GM18508 (cell line): ENCODE measurements at regions not wholly inside any gene's neighbourhood (a gene's known extent, or its start where the extent isn't known, plus 50 kb on each side); places are given as distances from the start of the nearest gene placed in this dataset.
"Not testable (repeated sequence)": the region's sequence is repeated elsewhere in the genome, so short reads cannot be mapped to it uniquely, and the experiment has no call there.

Experiments
- ATAC-seq: cut with Tn5 transposase; IDR thresholded peaks from one replicate; pipeline ENCODE4 v1.9.1; 2021; ENCODE audit warnings: moderate number of reproducible peaks; ENCODE audit not compliant: insufficient read depth, unreplicated experiment

DNA sequence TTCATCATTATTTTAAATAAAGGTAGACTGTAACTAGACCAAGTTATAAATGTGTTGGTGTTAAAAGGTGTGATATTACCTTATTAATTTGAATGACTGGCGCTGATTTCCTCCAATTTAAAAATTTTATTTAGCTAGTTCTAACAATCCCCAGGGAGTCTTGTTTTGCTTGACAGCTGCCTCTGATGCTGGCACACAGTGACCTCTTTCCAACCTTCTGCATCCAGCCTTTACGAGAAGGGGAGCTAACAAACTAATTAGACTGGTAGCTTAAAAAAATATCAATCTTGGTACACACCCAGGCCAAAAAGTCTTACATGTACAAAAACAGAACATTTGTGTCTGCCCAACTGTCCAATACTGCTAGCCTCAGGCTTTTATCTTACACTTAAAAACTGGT, 51.8 kb upstream of the ENPEP start:
- no peak for ATAC-seq

- ATAC-seq: no peak
Observed at GRCh38 chr4:110418641-110419040, 57.3 kb upstream of the ENPEP start.

GRCh38 chr4:110417136-110417535, 58.8 kb upstream of the ENPEP start:
- no peak for ATAC-seq

- ATAC-seq: no peak
Observed at GRCh38 chr4:110415478-110415877, 60.5 kb upstream of the ENPEP start.

DNA sequence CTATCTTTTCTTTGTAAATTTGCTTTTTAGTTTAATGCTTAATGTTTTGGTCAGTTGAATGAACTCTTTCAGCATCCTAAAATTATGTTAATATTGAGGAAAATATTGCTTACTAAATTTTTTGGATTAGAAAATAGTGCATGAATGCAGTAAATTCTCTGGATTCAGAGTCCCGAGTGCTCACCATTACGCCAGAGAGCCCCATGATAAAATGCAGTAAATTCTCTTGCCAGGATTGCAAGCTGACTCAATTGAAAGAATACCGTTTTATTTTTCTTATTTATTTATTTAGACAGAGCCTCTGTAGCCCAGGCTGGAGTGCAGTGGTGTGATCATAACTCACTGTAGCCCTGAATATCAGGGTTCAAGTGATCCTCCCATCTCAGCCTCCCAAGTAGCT, 60.9 kb upstream of the ENPEP start:
- no peak for ATAC-seq

- ATAC-seq: no peak
Observed at GRCh38 chr4:110414561-110414920, 61.4 kb upstream of the ENPEP start.

DNA sequence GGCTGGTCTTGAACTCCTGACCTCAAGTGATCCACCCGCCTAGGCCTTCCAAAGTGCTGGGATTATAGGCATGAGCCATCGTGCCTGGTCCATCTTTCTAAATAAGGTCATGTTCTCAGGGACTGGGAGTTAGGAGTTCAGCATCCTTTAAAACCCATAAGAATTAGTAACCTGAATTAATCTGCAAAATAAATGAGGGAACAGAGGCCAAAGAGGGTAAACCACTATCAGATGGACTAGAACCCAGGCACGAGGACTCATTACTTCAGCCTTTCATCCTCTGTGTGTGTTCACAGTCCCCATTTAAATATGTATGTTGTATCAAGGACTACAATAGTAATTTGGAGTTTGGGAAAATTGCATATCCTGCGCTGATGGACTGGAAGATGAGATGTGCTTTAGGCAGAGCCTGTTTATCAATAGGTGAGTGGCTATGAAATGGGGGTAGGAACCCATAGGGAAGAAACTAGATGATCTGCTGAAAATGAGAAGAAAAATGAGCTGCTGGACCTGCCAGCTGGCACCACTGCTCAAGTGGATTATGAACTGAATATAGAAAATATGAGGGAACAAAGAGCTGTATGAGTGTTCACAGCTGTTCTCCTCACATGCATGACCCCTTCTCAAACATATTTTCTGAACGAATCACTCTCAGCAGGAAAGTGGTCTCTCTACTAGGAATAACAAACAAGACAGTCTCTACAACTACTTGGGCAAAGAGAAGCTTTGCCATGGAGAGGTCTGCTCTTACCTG, 62.0 kb upstream of the ENPEP start:
- not testable (repeated sequence) for ATAC-seq

DNA sequence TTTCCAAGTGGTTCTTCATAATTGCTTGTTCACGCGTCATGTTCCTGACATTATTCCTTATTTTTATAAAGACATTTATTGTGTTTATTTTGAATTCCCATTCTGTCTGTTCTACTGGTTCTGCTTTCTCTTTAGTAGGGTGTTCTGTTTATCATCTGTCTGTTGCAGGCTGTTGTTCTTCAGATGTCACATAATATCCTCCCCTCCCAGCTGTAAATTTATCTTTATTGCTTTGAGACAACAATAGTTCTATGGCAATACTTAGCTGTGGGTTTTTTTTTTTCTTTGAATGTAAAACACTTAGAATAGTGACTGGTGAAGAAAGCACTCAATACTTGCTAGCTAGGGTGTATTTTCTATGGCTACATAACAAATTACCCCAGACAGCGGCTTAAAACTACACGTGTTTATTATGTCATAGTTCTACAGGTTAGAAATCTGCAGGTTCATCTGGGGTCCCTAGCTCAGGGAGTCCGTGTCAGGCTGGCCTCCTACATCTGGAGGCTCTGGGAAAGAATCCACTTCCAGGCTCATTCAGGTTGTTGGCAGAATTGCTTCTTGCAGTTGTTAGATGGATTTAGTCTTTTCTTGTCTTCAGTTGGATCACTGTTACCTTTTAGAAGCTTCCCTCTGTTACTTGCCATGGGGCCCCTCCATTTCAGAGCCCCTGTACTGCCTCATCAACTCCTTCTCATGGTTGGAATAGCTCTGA, 63.4 kb upstream of the ENPEP start:
- no peak for ATAC-seq

DNA sequence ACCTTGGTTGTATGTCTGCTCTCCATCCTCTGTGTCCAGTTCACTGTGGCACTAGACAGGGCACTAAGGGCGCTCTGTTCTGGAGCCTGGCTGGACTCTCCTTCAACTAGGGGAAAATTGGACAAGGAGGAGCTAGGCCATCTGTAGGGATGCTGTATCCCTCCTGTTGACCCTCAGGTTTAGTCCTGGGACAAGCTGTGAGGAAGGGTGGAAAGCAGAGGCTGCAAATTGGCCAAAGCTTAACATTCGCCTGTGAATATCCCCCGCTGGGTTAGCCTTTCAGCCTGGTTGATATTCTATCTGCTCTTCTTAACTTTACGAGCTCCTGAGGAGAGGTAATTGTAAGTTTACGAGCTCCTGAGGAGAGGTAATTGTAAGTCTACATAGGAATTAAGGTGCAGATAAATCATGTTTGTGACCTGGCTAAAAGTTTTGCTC, 64.4 kb upstream of the ENPEP start:
- no peak for ATAC-seq

GRCh38 chr4:110410853-110411573, 64.9 kb upstream of the ENPEP start:
- ATAC-seq: not testable (repeated sequence)

DNA sequence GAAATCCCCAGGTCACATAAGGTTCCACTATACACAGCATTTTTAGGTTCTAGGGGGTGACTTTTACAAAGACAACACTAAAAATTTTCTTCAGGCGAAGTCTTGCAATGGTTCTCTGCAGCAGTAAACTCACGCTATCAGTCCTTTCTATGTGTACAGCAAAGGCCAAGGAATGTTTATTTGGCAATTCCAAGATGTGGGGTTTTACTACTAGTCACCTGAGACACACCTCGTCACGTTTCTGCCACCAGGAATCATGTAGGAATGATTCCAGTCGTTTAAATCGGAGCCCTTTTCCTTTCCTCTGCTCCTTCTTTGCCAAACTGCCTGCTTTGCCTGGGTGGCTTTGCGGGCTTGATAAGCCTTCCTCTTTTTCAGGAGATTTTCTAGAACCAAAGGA, 75.9 kb upstream of the ENPEP start:
- no peak for ATAC-seq

DNA sequence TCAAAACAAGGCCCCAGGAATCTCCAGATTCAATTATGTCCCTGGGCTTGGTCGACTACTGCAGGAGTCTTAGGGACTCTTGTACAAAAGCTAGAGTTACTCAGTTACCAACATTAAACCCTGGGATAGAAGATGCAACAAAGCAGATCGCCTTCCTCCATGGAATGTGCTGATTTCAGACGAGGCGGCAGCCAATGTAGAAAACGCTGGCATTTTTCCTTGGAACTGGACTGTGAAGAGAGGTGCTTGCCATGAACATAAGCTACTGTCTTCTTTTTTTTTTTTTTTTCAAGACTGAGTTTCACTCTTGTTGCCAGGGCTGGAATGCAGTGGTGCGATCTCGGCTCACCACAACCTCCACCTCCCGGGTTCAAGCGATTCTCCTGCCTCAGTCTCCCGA, 76.9 kb upstream of the ENPEP start:
- ATAC-seq: not testable (repeated sequence)

- no peak for ATAC-seq
Observed at GRCh38 chr4:110396963-110397362, 79.0 kb upstream of the ENPEP start.

GRCh38 chr4:110395421-110395820, 80.5 kb upstream of the ENPEP start:
- no peak for ATAC-seq

- no peak for ATAC-seq
Observed at GRCh38 chr4:110394871-110395270, 81.1 kb upstream of the ENPEP start.

DNA sequence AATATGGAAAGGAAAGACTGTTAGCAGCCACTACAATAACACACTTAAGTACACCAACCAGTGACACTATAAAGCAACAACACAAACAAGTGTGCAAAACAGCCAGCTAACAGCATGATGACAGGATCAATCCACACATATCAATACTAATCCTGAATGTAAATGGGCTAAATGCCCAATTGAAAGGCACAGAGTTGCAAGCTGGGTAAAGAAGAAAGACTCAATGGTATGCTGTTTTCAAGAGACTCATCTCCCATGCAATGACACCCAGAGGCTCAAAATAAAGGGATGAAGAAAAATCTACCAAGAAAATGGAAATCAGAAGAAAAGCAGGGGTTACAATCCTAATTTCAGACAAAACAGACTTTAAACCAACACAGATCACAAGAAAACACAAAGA, 94.2 kb upstream of the ENPEP start:
- ATAC-seq: no peak

DNA sequence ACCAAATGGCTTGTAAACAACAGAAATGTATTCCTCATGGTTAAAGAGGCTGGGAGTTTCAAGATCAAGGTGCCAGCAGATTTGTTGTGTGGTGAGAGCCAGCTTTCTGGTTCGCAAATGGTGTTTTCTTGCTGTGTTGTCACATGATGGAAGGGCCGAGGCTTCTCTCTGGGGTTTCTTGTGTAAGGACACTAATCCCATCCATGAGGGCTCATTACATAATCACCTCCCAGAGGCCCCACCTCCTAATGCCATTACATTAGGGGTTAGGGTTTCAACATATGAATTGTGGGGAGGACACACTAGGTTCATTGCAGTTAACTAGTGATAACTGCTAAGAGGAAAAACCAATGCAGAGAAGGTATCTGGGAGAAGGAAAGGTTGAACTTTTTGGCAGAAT, 103.5 kb upstream of the ENPEP start:
- ATAC-seq: no peak

DNA sequence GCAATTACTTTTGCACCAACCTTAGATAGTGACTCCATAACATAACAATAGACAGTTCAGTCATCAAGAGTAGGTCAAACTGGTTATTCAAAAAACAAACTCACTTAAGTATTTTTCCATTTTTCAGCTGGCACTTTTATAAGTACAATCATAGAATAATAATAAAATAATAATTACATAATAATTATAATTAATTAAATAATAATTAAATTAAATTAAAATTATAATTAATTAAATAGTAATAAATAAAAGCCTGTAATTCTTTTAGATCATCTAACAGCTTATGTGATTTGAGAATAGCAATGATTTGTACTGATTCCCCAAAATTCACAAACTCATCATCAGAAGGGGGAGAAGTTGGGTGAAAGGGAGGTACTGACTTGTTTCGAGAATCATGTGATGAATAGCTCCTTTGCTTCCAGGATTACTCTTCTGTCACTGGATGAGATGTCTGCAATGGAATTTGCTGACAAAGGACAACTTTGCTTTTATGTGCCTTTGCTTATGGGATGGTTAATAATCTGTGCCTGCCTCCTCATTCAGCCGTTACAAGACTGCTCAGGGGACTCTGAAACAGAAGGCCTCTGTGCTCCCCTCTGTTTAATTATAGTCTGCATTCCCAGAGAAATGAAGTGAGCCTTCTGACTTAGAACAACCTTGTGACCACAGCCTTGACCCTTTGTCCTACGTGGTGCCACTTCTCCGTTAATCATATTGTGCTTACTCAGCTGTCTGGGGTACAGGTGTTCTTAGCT, 104.8 kb upstream of the ENPEP start:
- ATAC-seq: no peak

DNA sequence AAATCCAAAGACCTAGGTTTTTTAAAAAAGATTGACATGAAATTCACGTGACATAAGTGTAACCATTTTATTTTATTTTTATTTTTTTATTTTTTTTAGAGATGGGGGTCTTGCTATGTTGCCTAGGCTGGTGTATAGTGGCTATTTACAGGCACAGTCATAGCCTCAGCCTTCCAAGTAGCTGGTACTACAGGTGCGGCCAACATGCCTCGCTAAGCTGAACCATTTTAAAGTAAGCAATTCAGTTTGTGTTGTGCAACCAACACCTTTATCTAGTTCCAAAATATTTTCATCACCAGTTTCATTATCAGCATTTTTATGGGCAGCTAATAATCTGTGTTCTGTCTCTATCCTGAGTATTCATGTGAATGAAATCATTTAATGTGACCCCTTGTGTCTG, 107.5 kb upstream of the ENPEP start:
- ATAC-seq: no peak

DNA sequence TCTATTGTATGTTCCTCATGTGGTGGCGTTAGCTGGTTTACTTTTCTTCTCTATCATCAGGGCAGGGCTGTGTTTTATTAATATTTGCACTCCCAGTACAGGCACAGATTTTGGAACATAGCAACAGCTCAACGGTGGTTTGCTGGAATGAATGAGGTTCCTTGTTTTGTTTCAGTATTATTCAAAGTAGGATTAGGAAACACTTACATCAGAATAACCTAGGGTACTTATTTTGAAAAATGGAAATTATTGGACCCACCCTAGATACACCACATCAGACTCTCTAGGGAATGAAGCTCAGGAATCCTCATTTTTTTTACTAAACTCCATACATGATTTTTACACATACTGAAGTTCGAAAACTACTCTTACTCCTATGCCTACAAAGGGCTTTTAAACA, 108.8 kb upstream of the ENPEP start:
- no peak for ATAC-seq

DNA sequence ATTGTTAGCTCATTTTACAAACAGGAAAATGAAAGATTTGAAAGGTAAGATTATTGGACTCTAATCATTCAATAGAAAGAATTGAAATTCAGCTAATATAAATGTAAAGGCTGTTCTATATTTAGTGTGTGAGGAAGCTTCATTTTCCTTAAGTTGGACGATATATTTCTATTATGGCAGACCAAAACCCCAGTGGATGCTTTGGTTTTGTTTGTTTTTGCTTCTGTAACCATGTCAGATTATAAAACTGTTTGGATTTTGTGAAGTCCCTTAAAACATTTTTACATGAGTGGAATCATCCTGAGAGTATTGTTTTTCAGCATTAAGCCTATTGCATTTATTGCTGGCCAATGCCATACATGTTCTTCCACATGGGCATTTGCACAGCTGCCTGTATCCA, 110.2 kb upstream of the ENPEP start:
- no peak for ATAC-seq
